T-helper 17 cell (primary cell): ENCODE measurements at regions not wholly inside any gene's neighbourhood (a gene's known extent, or its start where the extent isn't known, plus 50 kb on each side); places are given as distances from the start of the nearest gene placed in this dataset.

Experiments used
- ATAC-seq: fragments of 150-1000 bp; cut with Tn5 transposase; 2 replicates; pipeline ENCODE4 v1.10.0; 2021; ENCODE audit warnings: mild to moderate bottlenecking, moderate library complexity
- DNase-seq, 3 donors: peaks; one replicate each; pipeline versions ENCODE4 v3.0.0 to v3.0.0-alpha.2; 2020 to 2021
- H3K9me3 ChIP-seq: one replicate; pipeline ENCODE4 v1.7.0; 2013; ENCODE audit warnings: low read length, mild to moderate bottlenecking; ENCODE audit not compliant: control insufficient read depth, poor library complexity, severe bottlenecking
- H3K27ac Mint-ChIP-seq: one replicate; pipeline ENCODE4 v1.8.0; 2022; ENCODE audit warnings: mild to moderate bottlenecking, moderate library complexity, mixed read lengths
- H3K27me3 Mint-ChIP-seq: one replicate; pipeline ENCODE4 v1.8.0; 2022; ENCODE audit warnings: mixed read lengths
- H3K36me3 Mint-ChIP-seq: one replicate; pipeline ENCODE4 v1.8.0; 2022; ENCODE audit warnings: low read depth, mixed read lengths
- H3K4me1 Mint-ChIP-seq: one replicate; pipeline ENCODE4 v1.8.0; 2022; ENCODE audit warnings: mild to moderate bottlenecking, mixed read lengths
- H3K4me3 Mint-ChIP-seq: one replicate; pipeline ENCODE4 v1.8.0; 2022; ENCODE audit warnings: mild to moderate bottlenecking, moderate library complexity, mixed read lengths

DNA sequence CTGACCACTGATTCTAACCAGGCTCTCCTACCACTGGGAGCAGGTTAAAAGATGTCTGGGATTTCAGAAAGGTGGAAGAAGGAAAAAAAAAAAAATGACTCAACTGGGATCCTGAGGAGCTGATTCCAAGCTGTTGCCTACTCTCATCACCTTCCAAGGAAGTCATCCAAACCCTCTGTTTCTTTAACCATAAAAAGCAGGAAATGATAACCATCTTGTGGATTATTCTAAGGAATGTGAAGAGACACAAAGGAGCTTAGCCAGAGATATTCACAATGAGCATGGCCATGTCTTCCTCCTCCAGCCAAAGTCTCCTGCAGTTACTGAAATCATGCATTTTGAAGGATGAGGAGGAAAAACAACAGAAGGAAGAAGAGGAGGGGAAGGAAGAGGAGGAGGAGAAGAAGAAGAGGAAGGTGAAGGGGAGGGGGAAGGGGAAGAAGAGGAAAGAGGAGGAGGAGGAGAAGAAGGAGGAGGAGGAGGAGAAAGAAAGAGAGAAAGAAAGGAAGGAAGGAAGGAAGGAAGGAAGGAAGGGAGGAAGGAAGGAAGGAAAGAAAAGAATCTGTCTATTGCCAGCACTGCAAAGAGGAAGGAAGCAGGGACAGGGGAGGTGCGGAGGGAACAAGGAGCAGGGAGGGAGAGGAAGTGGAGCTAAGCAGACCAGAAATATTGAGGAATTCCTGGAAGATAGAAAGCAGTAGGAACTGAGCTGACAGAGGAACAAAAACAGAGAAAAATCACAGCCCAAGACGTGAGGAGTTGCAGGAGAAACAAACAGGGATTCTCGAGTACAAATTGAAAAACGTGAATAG, 229.2 kb downstream of the UACA start:
- ATAC-seq, result no peak
- H3K36me3 Mint-ChIP-seq, result peaks cover 7% of the 10 kb centered on the region
- peak overlapping the region; percentile 79 for H3K27ac Mint-ChIP-seq
- H3K4me3 Mint-ChIP-seq, result peak overlapping the region; percentile 91
- DNase-seq, result no peak
- H3K27me3 Mint-ChIP-seq, result no peaks in the 10 kb centered on the region
- H3K9me3 ChIP-seq, result no peaks in the 10 kb centered on the region
- peaks cover 63% of the 10 kb centered on the region for H3K4me1 Mint-ChIP-seq

DNA sequence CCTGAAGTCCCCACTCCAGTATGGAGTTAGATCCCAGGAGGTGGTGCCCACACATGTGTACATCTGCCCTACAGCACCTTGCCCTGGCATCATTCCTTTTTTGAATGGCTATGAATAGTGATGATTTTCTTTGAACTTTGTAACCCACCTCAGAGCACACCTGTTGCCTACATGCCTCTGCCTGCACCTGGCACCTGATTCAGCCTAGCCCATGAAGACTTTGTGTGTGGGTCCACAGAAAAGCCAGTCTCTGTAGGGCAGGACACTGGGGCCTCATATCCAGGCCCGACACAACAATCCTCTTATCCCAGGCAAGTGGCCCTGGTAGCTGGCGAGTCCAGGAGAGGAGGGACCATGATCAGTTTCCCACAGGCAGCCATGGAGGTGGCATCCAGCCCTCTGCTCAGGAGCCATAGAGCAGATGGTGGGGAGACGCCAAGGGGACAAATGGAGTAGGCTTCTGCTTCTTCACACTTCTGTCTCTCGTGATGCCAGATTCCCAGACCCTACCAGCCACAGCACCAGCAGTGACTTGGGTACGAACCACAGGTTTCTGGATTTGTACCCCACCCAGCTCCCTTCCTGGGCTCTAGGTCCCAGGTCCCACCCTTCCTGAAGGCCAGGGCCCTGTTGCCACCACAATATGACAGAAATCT, 230.7 kb downstream of the UACA start:
- Mint-ChIP-seq H3K4me1 (peaks cover 67% of the 10 kb centered on the region), H3K4me3 (no peak overlapping the region), H3K27me3 (no peaks in the 10 kb centered on the region)

DNA sequence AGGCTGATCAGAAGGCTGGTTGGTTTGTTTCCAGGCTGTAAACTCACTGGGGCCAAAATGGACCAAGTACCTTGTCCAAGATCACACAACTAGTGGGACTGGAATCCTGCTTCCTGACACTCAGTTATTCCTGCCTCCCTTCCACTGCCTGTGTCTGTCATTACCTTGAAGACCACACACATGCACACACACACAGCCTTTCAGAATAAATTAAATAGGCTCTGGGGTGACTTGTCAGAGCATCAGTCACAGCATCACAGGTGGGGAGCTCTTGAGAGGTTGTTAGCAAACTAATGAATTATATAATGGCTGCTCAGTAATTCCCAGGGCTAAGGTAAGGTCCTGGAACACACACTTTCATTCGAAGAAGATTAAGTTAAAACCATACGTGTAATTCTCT, 231.8 kb downstream of the UACA start:
- Mint-ChIP-seq H3K4me3 (peak overlapping the region; percentile 25), H3K4me1 (peaks cover 72% of the 10 kb centered on the region), H3K27me3 (no peaks in the 10 kb centered on the region), H3K36me3 (peaks cover 5% of the 10 kb centered on the region), H3K27ac (no peak overlapping the region)
- DNase-seq (no peak), ATAC-seq (no peak)
- H3K9me3 ChIP-seq, result no peaks in the 10 kb centered on the region

More for the DNA sequence above, 230.7 kb downstream of the UACA start:
- H3K36me3 Mint-ChIP-seq, result peaks cover 5% of the 10 kb centered on the region
- peak overlapping the region; percentile 79 for H3K27ac Mint-ChIP-seq
- ATAC-seq (no peak), DNase-seq (no peak)
- H3K9me3 ChIP-seq, result no peaks in the 10 kb centered on the region

DNA sequence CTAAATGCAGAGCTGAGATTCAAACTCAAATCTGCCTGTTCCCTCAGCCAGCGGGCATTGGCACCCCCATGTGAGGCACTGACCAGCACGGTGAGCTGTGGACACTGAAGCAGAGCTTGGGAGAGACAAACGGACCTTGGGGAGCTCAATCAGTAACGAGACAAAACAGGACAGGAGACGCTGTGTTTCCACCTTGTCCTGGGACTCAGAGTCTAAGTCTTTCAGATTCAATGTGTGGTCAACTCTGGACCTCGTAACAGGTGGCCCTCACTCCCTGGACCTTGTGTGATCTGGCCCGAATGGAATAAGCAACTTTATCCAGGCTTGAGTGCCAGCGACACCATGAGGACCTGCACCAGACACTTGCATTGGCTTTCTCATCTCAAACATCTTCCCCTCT, 232.5 kb downstream of the UACA start:
- H3K27ac Mint-ChIP-seq, result peak overlapping the region; percentile 94
- DNase-seq (no peak), ATAC-seq (no peak)
- peaks cover 65% of the 10 kb centered on the region for H3K4me1 Mint-ChIP-seq
- peaks cover 5% of the 10 kb centered on the region for H3K36me3 Mint-ChIP-seq
- H3K27me3 Mint-ChIP-seq, result no peaks in the 10 kb centered on the region
- no peak overlapping the region for H3K4me3 Mint-ChIP-seq
- H3K9me3 ChIP-seq, result no peaks in the 10 kb centered on the region

DNA sequence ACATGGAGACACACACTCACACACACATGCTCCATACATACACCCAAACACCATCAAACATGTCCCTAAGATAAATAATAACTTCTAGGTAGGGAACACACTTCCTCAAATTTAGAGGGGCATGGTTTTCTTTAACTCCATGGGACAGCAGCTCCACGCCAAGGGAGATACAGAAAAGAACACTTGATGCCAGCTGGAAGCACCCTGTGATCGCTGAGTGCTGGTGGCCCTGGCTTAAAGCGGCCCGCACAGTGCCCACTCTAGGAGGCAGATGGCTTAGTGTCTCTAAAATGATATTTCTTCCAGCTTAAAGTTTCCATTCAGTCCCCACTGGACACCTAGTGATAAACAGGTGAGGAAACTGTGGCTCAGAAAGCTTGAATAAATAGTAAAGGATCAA, 232.9 kb downstream of the UACA start:
- ATAC-seq (no peak), DNase-seq (no peak)
- no peaks in the 10 kb centered on the region for H3K9me3 ChIP-seq
- Mint-ChIP-seq H3K4me3 (peak overlapping the region; percentile 72), H3K4me1 (peaks cover 61% of the 10 kb centered on the region), H3K27me3 (no peaks in the 10 kb centered on the region), H3K36me3 (peaks cover 5% of the 10 kb centered on the region), H3K27ac (peak overlapping the region; percentile 94)

DNA sequence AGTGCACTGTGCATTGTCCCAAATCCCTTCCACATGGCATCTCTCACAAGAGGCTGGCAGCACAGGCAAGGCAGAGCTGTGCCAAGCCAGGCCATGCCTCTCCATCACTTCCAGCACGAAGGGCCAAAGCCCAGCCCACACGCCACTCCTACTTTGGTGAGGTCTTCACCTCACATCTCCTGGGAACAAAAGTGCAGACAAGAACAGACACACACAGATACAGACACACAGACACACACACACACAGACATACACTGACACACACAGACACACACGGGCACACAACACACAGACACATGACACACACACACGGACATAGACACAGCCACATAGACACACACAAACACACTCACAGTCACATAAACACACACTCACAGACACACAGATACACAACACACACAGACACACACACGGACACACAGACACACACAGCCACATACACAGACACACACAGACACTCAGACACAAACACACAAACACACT, 233.3 kb downstream of the UACA start:
- DNase-seq, result no peak
- Mint-ChIP-seq H3K4me3 (peak overlapping the region; percentile 72), H3K4me1 (peaks cover 56% of the 10 kb centered on the region), H3K27ac (peak overlapping the region; percentile 94), H3K27me3 (no peaks in the 10 kb centered on the region), H3K36me3 (peaks cover 5% of the 10 kb centered on the region)
- ATAC-seq, result no peak
- H3K9me3 ChIP-seq, result no peaks in the 10 kb centered on the region

DNA sequence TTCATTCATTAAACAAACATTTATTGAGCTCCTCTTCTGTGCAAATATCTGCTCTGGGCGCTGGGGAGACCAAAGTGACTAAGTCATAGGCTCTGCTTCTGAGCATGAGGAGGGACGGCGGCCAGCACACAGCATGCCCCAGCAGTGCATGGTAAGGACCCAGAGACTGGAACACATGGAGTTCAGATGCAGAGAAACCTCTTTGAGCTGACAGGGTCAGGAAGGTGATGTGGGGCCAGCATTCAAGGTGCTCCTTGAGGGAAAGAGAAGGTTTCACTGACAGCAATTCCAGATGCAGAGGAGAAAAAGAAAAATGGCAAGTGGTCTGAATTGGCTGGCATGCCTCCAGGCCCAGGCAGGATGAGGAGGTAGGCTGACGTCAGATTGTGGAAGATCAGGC, 234.5 kb downstream of the UACA start:
- H3K36me3 Mint-ChIP-seq, result peaks cover 5% of the 10 kb centered on the region
- DNase-seq, result no peak
- H3K9me3 ChIP-seq, result no peaks in the 10 kb centered on the region
- peak overlapping the region; percentile 75 for H3K4me3 Mint-ChIP-seq
- H3K27ac Mint-ChIP-seq, result peak overlapping the region; percentile 66
- H3K4me1 Mint-ChIP-seq, result peaks cover 44% of the 10 kb centered on the region
- ATAC-seq, result no peak
- H3K27me3 Mint-ChIP-seq, result no peaks in the 10 kb centered on the region

DNA sequence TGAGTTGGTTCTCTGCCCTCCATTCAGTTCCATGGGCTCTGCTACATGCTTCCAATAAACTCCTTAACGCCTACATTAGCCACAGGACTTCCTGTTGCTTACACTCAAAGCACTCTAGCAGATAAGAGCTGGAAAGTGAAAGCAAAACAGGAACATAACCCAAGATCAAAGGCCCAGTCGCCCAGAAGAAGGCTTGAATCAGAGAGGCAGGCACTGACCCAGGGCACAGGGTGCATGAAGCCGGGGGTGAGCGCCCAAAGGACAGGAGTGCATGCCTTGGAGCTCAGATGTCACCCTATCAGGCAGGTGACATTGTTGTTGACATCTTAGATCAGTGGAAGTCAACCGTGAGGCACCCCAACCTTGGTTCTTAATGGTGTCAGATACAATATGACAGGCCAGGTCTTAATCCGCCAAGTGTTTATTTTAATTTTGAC, 235.1 kb downstream of the UACA start:
- Mint-ChIP-seq H3K36me3 (peaks cover 5% of the 10 kb centered on the region), H3K27ac (peak overlapping the region; percentile 66), H3K4me1 (peaks cover 40% of the 10 kb centered on the region), H3K27me3 (no peaks in the 10 kb centered on the region), H3K4me3 (peak overlapping the region; percentile 31)
- no peaks in the 10 kb centered on the region for H3K9me3 ChIP-seq
- DNase-seq (peak in 2 of 3 donors; percentile 21 to 26), ATAC-seq (peak; percentile 93)

DNA sequence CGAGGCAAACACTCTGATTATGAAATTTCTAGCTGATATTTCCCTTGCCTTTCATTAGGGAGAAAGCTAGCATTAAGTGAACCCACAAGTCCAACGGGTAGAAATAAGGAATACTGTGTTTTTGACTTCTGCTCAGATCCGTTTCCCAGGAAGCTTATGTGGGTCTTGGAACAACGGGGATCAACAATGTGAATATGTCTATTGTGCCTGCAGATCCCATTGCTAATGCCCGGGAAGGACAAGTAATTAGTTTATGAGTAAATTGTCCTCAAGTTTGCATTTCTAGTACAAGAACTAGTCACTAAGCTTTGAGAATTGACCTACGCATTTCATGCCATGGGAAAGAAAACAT, 236.4 kb downstream of the UACA start:
- no peak for ATAC-seq
- Mint-ChIP-seq H3K4me1 (peaks cover 41% of the 10 kb centered on the region), H3K4me3 (peak overlapping the region; percentile 67), H3K36me3 (peaks cover 5% of the 10 kb centered on the region), H3K27ac (peak overlapping the region; percentile 49), H3K27me3 (no peaks in the 10 kb centered on the region)
- DNase-seq, result no peak
- H3K9me3 ChIP-seq, result no peaks in the 10 kb centered on the region

DNA sequence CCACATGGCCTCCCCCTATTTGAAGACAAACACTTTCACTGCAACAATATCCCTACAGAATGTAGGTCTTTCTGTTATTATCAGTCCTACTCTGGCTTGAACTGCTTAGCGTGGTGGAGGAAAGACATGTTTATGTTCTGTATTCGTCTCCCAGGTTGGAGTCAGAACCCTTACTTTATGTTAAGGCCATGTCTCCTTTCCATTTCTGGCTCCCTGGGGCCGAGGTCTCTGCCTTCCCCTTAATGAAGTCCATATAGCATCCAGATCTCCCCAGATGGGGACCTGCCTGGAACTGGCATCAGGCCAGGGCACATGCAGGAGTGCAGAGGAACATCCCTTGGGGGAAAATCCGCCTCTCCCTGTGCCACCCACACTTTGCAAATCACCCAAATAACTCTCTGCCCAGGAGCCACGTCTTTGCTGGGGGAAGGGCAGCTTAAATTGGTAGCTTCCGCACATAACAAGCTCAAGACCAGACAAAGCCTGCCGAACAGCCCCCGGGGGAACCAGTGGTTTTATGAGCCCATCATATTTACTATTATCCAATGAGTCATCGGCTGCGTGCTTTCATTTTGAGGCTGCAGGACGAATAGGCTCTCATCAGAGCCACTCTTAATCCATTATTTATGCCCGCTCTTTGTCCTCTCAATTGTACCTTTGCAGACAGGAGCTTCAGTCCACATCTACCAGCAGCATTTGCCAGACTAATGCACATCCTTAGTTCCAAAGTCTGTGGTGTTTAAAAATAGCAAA, 237.0 kb downstream of the UACA start:
- H3K4me1 Mint-ChIP-seq, result peaks cover 35% of the 10 kb centered on the region
- no peak overlapping the region for H3K4me3 Mint-ChIP-seq

DNA sequence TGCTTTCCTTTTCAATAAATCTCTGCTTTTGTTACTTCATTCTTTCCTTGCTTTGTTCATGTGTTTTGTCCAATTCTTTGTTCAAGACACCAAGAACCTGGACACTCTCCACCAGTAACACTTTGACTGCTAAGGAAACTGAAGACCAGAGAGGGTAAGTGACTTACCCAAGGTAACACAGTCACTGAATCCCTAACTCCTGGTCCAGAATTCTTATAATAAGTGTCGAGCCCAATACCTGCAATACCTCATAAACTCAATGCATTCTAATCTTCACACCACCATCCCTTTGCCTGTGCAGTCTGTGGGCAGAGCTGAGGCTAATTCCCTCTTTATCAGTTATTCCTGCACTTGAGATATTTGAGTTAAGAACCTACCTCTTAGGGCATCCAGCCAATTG, 237.8 kb downstream of the UACA start:
- no peak overlapping the region for H3K27ac Mint-ChIP-seq
- H3K4me3 Mint-ChIP-seq, result no peak overlapping the region
- H3K4me1 Mint-ChIP-seq, result peaks cover 33% of the 10 kb centered on the region
- no peaks in the 10 kb centered on the region for H3K9me3 ChIP-seq
- ATAC-seq, result no peak
- H3K27me3 Mint-ChIP-seq, result no peaks in the 10 kb centered on the region
- peaks cover 5% of the 10 kb centered on the region for H3K36me3 Mint-ChIP-seq
- DNase-seq, result no peak

More for the DNA sequence above, 237.0 kb downstream of the UACA start:
- Mint-ChIP-seq H3K27ac (peak overlapping the region; percentile 49), H3K27me3 (no peaks in the 10 kb centered on the region), H3K36me3 (peaks cover 5% of the 10 kb centered on the region)
- DNase-seq (no peak), ATAC-seq (no peak)
- no peaks in the 10 kb centered on the region for H3K9me3 ChIP-seq

DNA sequence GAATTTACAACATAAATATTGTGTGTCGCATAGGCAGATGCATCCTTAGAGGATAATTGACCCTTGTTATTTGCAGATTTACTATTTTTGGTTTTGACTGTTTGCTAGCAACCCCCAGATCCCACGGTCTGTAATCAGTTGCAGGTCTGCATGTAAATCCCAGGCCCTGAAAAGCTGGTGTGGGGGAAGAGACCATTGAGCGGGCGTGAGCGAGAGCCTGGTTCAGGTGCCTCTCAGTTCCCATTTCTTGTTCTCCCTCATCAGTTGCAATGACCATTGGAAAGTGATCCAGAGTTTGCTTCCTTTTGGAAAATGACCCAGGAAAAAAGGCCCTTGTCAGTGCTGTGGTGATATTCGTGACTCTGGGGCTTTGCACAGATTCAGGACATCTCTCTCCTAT, 238.9 kb downstream of the UACA start:
- no peaks in the 10 kb centered on the region for H3K36me3 Mint-ChIP-seq
- no peaks in the 10 kb centered on the region for H3K27me3 Mint-ChIP-seq
- H3K4me3 Mint-ChIP-seq, result no peak overlapping the region
- no peaks in the 10 kb centered on the region for H3K9me3 ChIP-seq
- peak overlapping the region; percentile 3 for H3K27ac Mint-ChIP-seq
- DNase-seq, result no peak
- ATAC-seq, result no peak
- peaks cover 24% of the 10 kb centered on the region for H3K4me1 Mint-ChIP-seq

DNA sequence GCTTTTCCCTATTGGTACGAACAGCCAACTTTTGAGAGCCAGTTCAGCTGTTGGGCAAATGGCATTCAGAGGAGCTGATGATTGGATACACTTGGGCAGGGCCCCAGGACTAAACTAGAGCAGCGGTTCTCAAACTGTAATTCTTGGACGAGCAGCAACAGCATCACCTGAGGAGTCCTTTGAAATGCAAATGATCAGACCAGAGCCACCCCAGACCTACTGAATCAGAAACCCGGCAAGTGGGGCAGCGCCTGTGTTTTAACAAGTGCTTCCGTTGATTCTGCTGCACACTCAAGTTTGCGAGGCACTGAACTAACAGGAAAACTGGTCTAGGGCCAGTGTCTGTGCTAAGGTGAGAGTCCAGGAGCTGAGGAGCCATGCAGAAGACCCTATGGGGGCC, 239.7 kb downstream of the UACA start:
- Mint-ChIP-seq H3K36me3 (no peaks in the 10 kb centered on the region), H3K27ac (no peak overlapping the region), H3K4me3 (no peak overlapping the region), H3K27me3 (peaks cover 6% of the 10 kb centered on the region), H3K4me1 (peaks cover 16% of the 10 kb centered on the region)
- no peaks in the 10 kb centered on the region for H3K9me3 ChIP-seq
- ATAC-seq (no peak), DNase-seq (no peak)
